HL-60 (cell line): ENCODE measurements at regions not wholly inside any gene's neighbourhood (a gene's known extent, or its start where the extent isn't known, plus 50 kb on each side); places are given as distances from the start of the nearest gene placed in this dataset.

ENCODE experiments used
- CTCF ChIP-seq: IDR thresholded peaks from one replicate; pipeline ENCODE4 v1.5.1; 2011; ENCODE audit warnings: low read length, control low read depth, inconsistent platforms; ENCODE audit not compliant: insufficient read depth
- GABPA ChIP-seq: IDR thresholded peaks from 2 replicates; pipeline ENCODE4 v1.6.1; 2012; ENCODE audit warnings: low read depth
- POLR2AphosphoS5 ChIP-seq: IDR thresholded peaks from 2 replicates; pipeline ENCODE4 v1.6.1; 2012; ENCODE audit warnings: low read depth
- REST ChIP-seq: IDR thresholded peaks from 2 replicates; pipeline ENCODE4 v1.6.1; 2012; ENCODE audit warnings: low read depth; ENCODE audit not compliant: insufficient replicate concordance

GRCh38 chr7:19401461-19401860 is 256.2 kb upstream of the FERD3L start:
- TF ChIP-seq CTCF (no peak), POLR2AphosphoS5 (no peak), REST (no peak), GABPA (no peak)
